COLO668 (cell line): ENCODE measurements at regions not wholly inside any gene's neighbourhood (a gene's known extent, or its start where the extent isn't known, plus 50 kb on each side); places are given as distances from the start of the nearest gene placed in this dataset.
A peak's percentile ranks its signal among the peaks of the same experiment; 100 is the strongest.
"Not testable (repeated sequence)": the region's sequence is repeated elsewhere in the genome, so short reads cannot be mapped to it uniquely, and the experiment has no call there.

Source experiments
- DNase-seq: peaks from one replicate; lab custom pipeline; 2025; ENCODE audit not compliant: unreplicated experiment; lab: John Stamatoyannopoulos, UW

GRCh38 chr13:80504453-80504852, 163.5 kb upstream of the SPRY2 start:
- DNase-seq, result no peak

- no peak for DNase-seq
Observed at GRCh38 chr13:80502359-80502758, 161.4 kb upstream of the SPRY2 start.

- DNase-seq, result no peak
Observed at GRCh38 chr13:80501556-80501955, 160.6 kb upstream of the SPRY2 start.

- no peak for DNase-seq
Observed at GRCh38 chr13:80499536-80500290, 158.8 kb upstream of the SPRY2 start.

GRCh38 chr13:80498433-80498832, 157.5 kb upstream of the SPRY2 start:
- DNase-seq, result no peak

- DNase-seq, result no peak
Observed at GRCh38 chr13:80497978-80498377, 157.1 kb upstream of the SPRY2 start.

GRCh38 chr13:80497439-80497838, 156.5 kb upstream of the SPRY2 start:
- DNase-seq, result no peak

GRCh38 chr13:80496721-80497397, 155.9 kb upstream of the SPRY2 start:
- DNase-seq, result no peak

- DNase-seq, result not testable (repeated sequence)
Observed at GRCh38 chr13:80490491-80490943, 149.6 kb upstream of the SPRY2 start.

GRCh38 chr13:80486402-80486801, 145.5 kb upstream of the SPRY2 start:
- DNase-seq, result no peak

GRCh38 chr13:80483157-80483556, 142.2 kb upstream of the SPRY2 start:
- DNase-seq, result no peak

GRCh38 chr13:80481588-80481987, 140.7 kb upstream of the SPRY2 start:
- DNase-seq, result no peak

- no peak for DNase-seq
Observed at GRCh38 chr13:80477661-80478443, 136.9 kb upstream of the SPRY2 start.

GRCh38 chr13:80476953-80477352, 136.0 kb upstream of the SPRY2 start:
- no peak for DNase-seq

GRCh38 chr13:80475718-80476117, 134.8 kb upstream of the SPRY2 start:
- DNase-seq, result no peak

GRCh38 chr13:80473695-80474094, 132.8 kb upstream of the SPRY2 start:
- DNase-seq, result peak; percentile 43

- no peak for DNase-seq
Observed at GRCh38 chr13:80469853-80470381, 129.0 kb upstream of the SPRY2 start.

- no peak for DNase-seq
Observed at GRCh38 chr13:80469105-80469852, 128.4 kb upstream of the SPRY2 start.

GRCh38 chr13:80465321-80465720, 124.4 kb upstream of the SPRY2 start:
- DNase-seq, result no peak

GRCh38 chr13:80463673-80464352, 122.9 kb upstream of the SPRY2 start:
- no peak for DNase-seq
